Stimulated activated CD4-positive, alpha-beta T cell treated with anti-CD3 and anti-CD28 coated beads, Interleukin-12 subunit alpha, Interleukin-12 subunit beta, amount 100 ng/mL, for 24 hours (primary cell): ENCODE measurements at regions not wholly inside any gene's neighbourhood (a gene's known extent, or its start where the extent isn't known, plus 50 kb on each side); places are given as distances from the start of the nearest gene placed in this dataset.
"Not testable (repeated sequence)": the region's sequence is repeated elsewhere in the genome, so short reads cannot be mapped to it uniquely, and the experiment has no call there.

Source experiments
- DNase-seq, 2 experiments: peaks; one replicate each; pipeline ENCODE4 v3.0.0-alpha.2; 2020; ENCODE audit warnings: low read depth in 2 of 2

- no peak for DNase-seq
Measured at GRCh38 chr6:149127212-149127611, 190.3 kb upstream of the TAB2 start.

- no peak for DNase-seq
Measured at GRCh38 chr6:149128489-149129145, 188.9 kb upstream of the TAB2 start.

- no peak for DNase-seq
Measured at GRCh38 chr6:149129371-149130077, 188.0 kb upstream of the TAB2 start.

GRCh38 chr6:149130090-149130489 is 187.4 kb upstream of the TAB2 start:
- DNase-seq, result no peak

GRCh38 chr6:149130508-149130907 is 187.0 kb upstream of the TAB2 start:
- no peak for DNase-seq

- DNase-seq, result no peak
Measured at GRCh38 chr6:149131891-149132290, 185.6 kb upstream of the TAB2 start.

- DNase-seq, result no peak
Measured at GRCh38 chr6:149132336-149132735, 185.2 kb upstream of the TAB2 start.

GRCh38 chr6:149134511-149134933 is 183.0 kb upstream of the TAB2 start:
- no peak for DNase-seq

- DNase-seq, result no peak
Measured at GRCh38 chr6:149135809-149136208, 181.7 kb upstream of the TAB2 start.

GRCh38 chr6:149136273-149136912 is 181.1 kb upstream of the TAB2 start:
- DNase-seq, result no peak

- DNase-seq, result no peak
Measured at GRCh38 chr6:149136913-149137286, 180.6 kb upstream of the TAB2 start.

- DNase-seq, result no peak
Measured at GRCh38 chr6:149137594-149137993, 179.9 kb upstream of the TAB2 start.

GRCh38 chr6:149138089-149138488 is 179.4 kb upstream of the TAB2 start:
- no peak for DNase-seq

- DNase-seq, result no peak
Measured at GRCh38 chr6:149138699-149139294, 178.7 kb upstream of the TAB2 start.

- DNase-seq, result no peak
Measured at GRCh38 chr6:149139782-149140136, 177.8 kb upstream of the TAB2 start.

- DNase-seq, result no peak
Measured at GRCh38 chr6:149140137-149140909, 177.2 kb upstream of the TAB2 start.

- DNase-seq, result no peak
Measured at GRCh38 chr6:149140910-149141290, 176.6 kb upstream of the TAB2 start.

- DNase-seq, result no peak
Measured at GRCh38 chr6:149142924-149143429, 174.5 kb upstream of the TAB2 start.

GRCh38 chr6:149145800-149146199 is 171.7 kb upstream of the TAB2 start:
- DNase-seq, result not testable (repeated sequence)

- no peak for DNase-seq
Measured at GRCh38 chr6:149147195-149147594, 170.3 kb upstream of the TAB2 start.

- no peak for DNase-seq
Measured at GRCh38 chr6:149147938-149148718, 169.4 kb upstream of the TAB2 start.
